Fibroblast of the aortic adventitia (primary cell): ENCODE measurements at regions not wholly inside any gene's neighbourhood (a gene's known extent, or its start where the extent isn't known, plus 50 kb on each side); places are given as distances from the start of the nearest gene placed in this dataset.

Experiments used
- DNase-seq: peaks from one replicate; pipeline ENCODE4 v3.0.0-alpha.2; 2010; ENCODE audit warnings: low read depth
- H3K4me3 ChIP-seq: 2 replicates; pipeline ENCODE4 v1.5.1; 2011; ENCODE audit warnings: low read depth, mild to moderate bottlenecking, control low read depth, low read length, moderate library complexity
- TF ChIP-seq, protein P1 (sequence below): IDR thresholded peaks from 2 replicates; pipeline ENCODE4 v1.5.1; 2011; ENCODE audit warnings: mild to moderate bottlenecking, low read length, control low read depth, inconsistent platforms; ENCODE audit not compliant: insufficient read depth

- no peak overlapping the region for H3K4me3 ChIP-seq
- TF ChIP-seq, protein P1, sequence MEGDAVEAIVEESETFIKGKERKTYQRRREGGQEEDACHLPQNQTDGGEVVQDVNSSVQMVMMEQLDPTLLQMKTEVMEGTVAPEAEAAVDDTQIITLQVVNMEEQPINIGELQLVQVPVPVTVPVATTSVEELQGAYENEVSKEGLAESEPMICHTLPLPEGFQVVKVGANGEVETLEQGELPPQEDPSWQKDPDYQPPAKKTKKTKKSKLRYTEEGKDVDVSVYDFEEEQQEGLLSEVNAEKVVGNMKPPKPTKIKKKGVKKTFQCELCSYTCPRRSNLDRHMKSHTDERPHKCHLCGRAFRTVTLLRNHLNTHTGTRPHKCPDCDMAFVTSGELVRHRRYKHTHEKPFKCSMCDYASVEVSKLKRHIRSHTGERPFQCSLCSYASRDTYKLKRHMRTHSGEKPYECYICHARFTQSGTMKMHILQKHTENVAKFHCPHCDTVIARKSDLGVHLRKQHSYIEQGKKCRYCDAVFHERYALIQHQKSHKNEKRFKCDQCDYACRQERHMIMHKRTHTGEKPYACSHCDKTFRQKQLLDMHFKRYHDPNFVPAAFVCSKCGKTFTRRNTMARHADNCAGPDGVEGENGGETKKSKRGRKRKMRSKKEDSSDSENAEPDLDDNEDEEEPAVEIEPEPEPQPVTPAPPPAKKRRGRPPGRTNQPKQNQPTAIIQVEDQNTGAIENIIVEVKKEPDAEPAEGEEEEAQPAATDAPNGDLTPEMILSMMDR = no peak
- no peak for DNase-seq
These were observed 1276.8 kb downstream of the UQCRFS1 start for GRCh38 chr19:27936139-27936538.

GRCh38 chr19:27935669-27936068 is 1277.3 kb downstream of the UQCRFS1 start:
- DNase-seq = no peak
- H3K4me3 ChIP-seq = no peak overlapping the region
- TF ChIP-seq, protein P1 = no peak

DNA sequence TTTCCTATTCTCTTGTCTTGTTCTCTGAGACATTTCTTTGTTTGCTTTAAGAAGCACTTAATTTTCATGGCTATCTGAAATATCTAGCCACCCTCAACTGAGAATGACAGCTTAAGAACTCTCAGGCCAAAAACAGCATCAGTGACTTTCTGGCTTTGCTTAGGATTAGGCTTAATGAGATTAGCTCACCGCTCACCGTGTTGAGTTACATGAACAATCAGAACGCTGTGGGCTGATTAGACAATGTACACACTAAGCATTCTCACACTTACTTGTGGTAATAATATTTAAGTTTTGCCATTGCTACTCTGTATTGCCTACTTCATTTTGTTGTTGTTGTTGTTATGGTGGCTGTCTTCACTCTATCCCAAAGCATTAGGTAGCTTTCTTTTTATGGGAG is 1283.6 kb downstream of the UQCRFS1 start:
- no peak for DNase-seq
- TF ChIP-seq, protein P1 = no peak
- no peak overlapping the region for H3K4me3 ChIP-seq

DNA sequence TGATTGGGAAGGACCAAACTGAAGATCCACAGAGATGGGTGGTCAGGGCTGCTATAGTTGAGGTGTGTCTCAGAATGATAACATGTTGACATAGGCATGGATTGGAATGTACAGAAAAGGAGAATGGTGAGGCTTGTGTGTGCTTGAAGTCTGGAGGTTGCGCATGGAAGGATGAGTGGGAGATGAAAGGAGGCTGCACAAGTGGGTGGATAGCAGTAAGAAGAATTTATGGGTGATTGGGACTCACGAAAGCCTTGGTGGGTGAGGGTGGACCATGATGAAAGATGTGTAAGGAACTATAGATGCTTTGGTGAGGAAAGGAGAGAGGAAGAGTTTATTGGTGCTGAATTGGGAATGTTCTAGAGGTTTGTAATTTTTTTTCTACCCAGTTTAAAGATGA is 1287.7 kb downstream of the UQCRFS1 start:
- TF ChIP-seq, protein P1 = no peak
- H3K4me3 ChIP-seq = no peak overlapping the region
- DNase-seq = no peak

- TF ChIP-seq, protein P1 = no peak
- H3K4me3 ChIP-seq = no peak overlapping the region
- no peak for DNase-seq
These were observed 1290.0 kb downstream of the UQCRFS1 start for GRCh38 chr19:27922970-27923369.

DNA sequence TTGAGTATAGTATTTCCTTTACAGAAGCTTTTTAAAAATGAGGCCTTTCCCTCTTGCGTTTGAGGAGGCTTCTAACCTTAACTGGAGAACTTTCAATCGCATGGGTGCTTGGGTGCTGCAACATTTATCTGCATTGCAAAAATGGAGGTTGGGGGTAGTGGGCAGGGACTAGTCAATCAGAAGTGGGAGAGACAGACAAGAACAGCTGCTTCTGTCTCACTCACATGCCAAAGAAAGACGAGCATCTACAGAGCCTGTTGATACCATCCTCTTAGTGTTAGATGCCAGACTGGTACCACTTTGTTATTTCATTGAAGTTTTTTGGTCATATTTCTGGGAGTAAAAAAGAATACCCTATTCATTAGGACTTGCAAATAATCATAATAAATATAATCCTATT is 1292.2 kb downstream of the UQCRFS1 start:
- DNase-seq = no peak
- TF ChIP-seq, protein P1 = no peak
- no peak overlapping the region for H3K4me3 ChIP-seq

- no peak overlapping the region for H3K4me3 ChIP-seq
- TF ChIP-seq, protein P1 = no peak
- no peak for DNase-seq
These were observed 1294.1 kb downstream of the UQCRFS1 start for GRCh38 chr19:27918818-27919217.
